GM21360 (cell line): ENCODE measurements at regions not wholly inside any gene's neighbourhood (a gene's known extent, or its start where the extent isn't known, plus 50 kb on each side); places are given as distances from the start of the nearest gene placed in this dataset.
A peak's percentile ranks its signal among the peaks of the same experiment; 100 is the strongest.
"Not testable (repeated sequence)": the region's sequence is repeated elsewhere in the genome, so short reads cannot be mapped to it uniquely, and the experiment has no call there.

Experiments
- ATAC-seq: cut with Tn5 transposase; IDR thresholded peaks from one replicate; pipeline ENCODE4 v1.9.1; 2021; ENCODE audit warnings: mild to moderate bottlenecking, moderate library complexity; ENCODE audit not compliant: unreplicated experiment

- no peak for ATAC-seq
Observed at GRCh38 chr2:104904889-104905288, 51.0 kb downstream of the POU3F3 start.

- no peak for ATAC-seq
Observed at GRCh38 chr2:104909317-104909716, 55.4 kb downstream of the POU3F3 start.

DNA sequence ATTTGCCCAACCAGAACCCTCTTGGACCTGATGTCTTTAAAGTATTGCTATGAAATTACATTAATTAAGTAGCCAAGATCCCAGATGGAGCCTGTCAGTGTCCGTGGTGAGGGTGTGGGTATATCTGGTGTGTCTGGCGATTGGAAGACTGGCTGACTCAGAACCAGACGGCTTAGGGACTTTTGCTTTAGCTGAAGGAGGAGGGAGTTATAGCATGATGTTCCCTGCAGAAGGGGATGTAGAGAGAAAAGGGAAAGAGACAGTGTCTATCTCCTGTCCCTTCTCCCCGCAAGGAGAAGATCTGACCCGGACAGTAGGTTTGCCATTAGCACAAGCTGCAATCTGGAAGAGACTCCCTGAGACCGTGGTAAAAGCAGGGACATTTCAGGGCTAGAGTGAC, 60.6 kb downstream of the POU3F3 start:
- peak; percentile 76 for ATAC-seq

- no peak for ATAC-seq
Observed at GRCh38 chr2:104915107-104915793, 61.3 kb downstream of the POU3F3 start.

GRCh38 chr2:104919127-104919526, 65.2 kb downstream of the POU3F3 start:
- no peak for ATAC-seq

DNA sequence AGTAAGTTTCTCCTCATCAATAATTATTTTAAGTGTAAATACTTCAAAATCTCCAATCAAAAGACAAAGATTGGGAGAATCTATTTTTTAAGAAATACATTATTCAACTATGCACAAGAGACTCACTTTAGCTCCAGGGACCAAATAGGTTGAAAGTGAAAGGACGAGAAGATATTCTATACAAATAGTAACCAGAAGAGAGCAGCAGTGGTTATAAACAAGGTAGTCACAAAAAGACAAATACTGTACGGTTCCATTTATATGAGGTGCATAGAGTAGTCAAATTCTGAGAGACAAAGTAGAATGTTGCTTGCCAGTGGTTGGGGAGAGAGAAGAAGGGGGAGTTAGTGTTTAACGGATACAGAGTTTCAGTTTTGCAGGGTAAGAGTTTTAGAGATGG, 69.8 kb downstream of the POU3F3 start:
- ATAC-seq = peak; percentile 70

DNA sequence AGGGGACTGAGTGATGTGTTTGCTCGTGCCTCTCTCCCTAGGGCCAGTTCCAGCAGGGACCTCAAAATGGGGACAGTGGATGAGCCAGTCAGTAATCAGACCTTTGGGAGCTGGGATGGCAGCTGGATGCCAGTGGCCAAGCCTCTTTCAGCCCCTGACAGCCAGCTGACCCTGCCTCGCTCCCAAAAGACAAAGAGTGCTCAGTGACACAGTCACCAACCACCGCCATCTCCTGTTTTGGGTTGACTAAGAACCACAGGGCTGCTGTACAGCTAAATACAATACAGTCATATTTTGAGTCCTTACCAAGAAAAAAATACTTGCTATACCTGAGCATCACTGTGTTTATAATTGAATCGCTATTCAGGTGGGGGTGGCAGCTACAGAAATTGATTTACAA, 75.7 kb downstream of the POU3F3 start:
- no peak for ATAC-seq

DNA sequence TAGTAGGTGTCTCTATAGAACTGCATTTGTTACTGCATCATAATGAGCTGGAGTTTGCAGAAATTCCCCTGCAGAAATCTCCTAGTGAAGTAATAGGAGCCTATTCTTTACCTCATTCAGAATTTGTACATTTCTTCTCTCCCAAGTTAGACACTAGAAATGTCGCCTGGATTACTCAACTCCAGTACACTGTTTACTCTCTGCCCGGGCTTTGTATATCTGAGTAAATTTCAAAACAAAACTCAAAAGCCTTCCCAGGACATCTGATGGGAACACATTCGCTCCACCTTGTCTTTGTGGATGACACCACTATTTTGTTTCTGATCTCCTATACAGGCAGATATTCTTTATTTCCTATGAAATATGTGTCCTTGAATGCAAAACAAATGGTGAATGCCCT, 76.8 kb downstream of the POU3F3 start:
- no peak for ATAC-seq

DNA sequence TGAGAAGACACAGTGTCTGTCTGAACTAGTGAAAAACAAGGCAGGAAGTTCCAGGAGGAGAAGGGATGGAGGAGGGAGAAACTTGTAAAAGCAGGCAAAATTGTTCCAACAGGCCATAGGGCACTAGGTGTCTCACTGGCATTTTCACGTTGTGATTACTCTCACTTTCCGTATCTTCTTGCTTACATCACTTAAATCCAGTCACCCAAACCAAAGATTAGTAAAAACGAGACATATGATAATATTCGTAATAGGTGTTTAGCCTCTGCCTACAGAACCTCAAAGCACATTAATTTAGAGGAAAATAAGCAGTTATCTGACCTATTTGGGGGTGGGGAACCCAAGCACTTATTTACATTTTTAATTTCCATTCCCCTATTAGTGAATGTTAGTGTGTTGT, 78.3 kb downstream of the POU3F3 start:
- no peak for ATAC-seq

DNA sequence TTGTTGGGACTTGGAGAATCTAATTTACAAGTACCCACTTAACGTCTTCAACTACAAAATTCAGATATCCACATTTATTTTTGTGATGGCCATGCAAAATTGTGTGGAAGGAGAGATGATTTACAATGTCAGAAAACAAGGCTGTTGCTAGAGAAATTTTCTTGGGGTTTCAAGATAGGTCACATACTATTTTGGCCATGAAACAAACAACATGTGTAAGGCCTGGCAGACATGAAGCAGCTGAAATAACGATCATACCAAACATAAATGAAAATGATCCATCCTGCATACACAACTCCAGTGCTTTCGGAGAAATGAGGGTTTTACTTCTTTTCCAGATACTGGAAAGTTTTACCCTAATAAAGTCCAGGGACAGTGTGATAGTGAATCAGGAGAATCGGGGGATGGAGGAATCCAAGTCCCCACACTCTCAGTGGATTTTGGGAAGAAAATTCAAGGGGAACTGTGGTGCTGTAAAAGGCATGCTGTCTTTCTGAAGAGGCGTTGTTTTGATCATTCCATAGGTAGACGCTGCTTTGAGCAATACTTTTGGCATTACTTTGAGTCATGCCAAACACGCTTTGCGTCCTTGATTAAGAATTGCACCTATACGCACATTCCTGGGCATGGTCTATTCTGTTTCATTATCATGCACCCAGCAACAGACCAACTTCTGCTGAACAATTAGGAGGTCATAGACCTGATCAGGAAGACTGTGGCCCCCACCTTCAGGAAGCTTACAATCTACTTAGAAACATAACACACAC, 79.4 kb downstream of the POU3F3 start:
- no peak for ATAC-seq

DNA sequence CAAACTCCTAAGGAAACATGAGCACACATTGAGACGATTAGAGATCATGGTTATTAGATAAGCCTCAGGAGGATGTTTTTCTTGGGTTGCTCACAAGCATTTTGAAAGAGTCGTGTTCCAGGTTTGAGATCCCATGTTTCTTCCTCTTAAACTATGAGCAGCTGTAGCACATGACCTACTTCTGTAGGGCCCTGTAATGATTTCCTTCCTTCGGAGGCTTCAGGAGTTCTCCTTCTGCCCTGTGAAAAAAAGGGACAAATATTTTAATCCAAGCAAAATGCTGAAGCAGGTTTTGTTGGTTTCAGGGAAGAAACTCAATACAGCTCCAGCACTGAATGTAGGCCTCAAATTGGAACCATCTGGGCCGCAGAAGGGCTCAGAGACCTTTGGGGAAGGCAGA, 82.6 kb downstream of the POU3F3 start:
- ATAC-seq = no peak

DNA sequence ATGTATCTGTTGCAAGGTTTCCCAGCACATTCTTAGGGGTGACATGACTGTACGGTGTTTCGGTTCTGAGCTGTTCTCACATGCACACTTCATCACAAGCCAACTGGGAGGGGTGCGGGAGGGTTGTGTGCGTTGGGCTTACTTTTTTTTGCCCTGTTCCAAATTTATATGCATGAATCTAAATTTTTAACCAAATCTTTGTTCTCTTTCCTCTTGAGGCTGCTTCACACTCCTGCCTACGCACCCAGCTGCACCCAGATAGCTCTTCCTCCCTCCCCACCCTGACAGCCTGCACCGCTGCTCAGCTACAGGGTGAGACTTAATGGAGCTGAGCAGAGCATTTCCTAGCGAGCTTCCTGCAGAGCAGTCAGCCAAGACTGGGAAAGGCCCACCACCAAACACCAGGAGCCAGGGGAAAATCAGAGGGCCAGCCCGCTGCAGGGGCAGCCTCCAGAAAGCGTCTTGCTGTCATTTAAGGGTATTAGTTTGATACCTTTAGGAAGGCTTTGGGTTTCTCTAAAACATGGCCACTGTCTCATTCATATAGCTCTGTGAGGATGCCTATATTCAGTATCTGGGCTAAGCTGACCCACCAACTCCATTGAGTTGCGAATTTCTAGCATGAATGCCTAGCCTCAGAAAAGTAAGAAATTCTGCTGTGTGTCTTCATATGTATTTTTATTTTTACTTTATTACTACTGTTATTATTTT, 84.5 kb downstream of the POU3F3 start:
- peak; percentile 97 for ATAC-seq

GRCh38 chr2:104939570-104940217, 85.8 kb downstream of the POU3F3 start:
- no peak for ATAC-seq

GRCh38 chr2:104944495-104944894, 90.6 kb downstream of the POU3F3 start:
- ATAC-seq = no peak

DNA sequence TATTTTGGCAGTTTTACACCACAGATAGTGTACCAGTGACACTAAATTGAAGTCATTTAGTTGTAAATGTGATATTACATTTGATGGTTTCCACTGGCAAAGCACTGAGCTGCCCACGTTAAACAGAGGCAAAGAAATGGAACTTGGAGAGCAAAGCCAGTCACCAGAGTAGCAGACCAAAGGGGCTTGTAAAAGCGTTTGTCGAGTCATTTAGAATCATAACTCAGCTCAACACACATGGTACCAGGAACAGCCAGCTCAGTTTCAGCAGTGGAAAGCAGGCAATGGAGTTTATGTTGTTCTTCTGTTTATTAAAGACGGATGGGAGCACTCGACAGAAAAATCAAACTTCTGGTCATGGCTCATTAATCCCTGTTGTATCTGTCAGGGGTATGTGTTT, 91.2 kb downstream of the POU3F3 start:
- ATAC-seq = no peak

DNA sequence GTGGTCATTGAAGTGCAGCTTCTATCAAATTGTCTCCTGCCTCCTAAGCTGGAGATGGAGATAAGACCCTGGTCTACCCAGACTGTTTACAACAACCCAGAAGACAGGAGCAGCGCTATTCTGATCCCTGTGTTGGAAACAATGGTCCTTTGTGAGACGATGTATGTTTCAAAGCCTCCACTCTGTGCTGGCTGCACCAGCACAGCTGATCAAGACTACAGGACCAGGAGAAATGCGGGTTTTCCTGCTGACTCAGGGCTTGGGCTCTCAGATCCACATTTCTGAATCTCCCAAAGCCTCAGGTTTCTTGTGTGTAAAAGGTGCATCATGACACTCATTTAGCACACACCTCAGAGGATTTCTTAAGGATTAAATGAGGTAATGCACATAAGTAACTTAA, 92.0 kb downstream of the POU3F3 start:
- no peak for ATAC-seq

DNA sequence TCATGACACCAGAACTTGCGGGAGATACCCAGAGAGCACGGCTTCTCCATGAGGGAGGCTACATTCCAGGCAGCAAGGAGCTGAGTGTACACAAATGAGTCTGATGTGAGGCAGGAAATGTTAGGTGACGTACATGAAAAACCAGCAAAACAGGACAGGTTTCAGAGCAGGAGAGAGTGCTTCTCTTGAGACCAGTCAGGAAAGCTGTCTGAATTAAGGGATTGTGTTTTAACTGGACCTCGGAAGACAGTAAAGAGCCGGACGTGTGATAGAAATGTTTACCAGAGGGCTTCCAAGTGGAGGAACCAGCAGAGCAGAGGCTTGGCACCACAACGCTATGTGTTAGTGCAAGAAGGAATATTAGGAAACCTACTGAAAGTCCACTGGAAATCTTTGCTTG, 90.4 kb upstream of the MRPS9 start:
- not testable (repeated sequence) for ATAC-seq

DNA sequence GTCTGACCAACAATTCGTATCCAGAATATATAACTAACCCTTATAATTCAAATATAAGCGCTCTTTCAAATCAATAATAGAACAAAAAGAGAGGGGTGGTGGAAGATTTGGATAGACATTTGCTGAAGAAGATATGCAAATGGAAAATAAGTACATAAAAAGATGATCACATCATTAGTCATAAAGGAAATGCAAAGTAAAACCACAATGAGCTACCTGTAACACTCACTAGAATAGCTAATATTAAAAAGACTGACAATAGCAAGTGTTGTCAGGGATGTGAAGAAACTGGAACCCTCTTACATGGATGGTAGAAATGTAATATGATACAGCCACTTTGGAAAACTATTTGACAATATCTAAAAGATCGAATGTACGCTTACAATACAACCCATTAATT, 84.9 kb upstream of the MRPS9 start:
- no peak for ATAC-seq

GRCh38 chr2:104965900-104966299, 72.0 kb upstream of the MRPS9 start:
- ATAC-seq = no peak

DNA sequence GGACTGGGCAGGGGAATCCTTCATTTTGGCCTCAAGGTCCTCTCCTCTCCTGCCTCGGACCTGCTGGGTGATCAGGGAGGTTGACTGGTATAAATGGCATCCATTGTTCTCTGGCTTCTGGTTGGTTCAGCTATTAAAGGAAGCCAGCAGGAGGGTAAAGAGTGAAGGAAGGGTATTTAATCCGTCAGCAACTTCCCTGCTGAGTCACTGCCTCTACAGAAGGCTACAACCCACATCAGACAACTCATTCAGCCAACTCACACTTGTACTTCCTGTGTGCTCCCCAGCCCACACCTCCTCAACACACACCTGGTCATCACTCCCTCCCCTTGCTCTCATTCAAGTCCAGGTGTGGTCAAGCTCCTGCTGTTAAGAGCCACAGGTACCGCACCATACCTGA, 68.3 kb upstream of the MRPS9 start:
- ATAC-seq = no peak

- no peak for ATAC-seq
Observed at GRCh38 chr2:104975371-104975770, 62.5 kb upstream of the MRPS9 start.
